ENCODE measurements at regions not wholly inside any gene's neighbourhood (a gene's known extent, or its start where the extent isn't known, plus 50 kb on each side); places are given as distances from the start of the nearest gene placed in this dataset.

DNA sequence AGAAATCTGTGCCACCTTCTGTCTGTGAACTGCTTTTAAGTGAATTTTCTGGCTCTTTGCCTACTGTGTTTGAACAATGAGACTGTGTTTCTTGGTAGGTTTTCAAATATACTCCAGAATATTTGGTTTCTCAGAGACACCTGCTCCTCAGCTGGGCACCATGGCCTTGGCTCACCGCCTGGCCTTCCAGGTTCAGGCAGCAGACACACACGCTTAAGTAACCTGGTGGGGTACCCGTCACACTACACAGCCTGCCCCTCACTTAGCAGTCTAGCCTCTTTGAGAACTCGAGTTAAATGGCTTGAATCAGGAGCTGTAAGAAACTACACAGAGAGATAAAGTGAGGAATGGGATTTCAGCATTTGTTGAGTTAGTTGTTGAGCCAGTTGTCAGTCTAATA lies 530.5 kb downstream of the MTRR start:
- DNase-seq = peak; percentile 47

DNA sequence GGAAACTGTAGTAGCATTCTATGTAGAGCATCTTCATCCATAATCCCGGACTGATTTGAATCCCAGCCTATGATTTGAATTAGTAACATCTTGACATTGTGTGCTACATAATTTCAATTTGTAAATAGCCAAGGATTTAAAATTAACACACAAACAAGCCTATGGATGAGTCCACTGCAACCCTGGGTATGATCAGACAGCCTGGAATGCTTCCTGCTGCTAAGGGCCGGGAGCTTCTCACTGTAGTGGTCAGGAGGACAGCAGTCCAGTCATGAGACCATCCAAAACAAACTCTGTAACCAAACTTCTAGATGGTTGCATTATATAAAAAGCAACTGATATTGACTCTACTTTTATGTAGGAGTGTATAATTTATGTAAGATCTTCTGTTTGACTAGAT lies 539.3 kb downstream of the MTRR start:
- no peak for DNase-seq

DNA sequence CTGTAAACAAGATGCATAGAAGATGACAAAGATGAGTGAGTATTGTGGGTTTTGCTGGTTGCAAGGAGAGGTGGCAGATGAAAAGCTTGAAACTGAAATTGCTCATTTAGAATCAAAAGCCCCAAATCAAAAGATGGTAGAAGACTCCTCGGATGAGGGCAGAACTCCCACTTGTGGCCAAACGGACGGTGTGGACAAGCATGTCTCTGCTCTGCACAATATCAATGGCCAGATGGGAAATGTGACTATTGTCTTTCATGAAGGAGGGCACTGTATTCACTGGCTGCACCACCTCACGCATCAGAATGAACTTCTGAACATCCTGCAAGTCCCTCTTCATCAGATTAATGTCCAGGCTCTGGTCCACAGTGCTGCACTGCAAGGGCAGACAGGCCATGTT lies 541.7 kb downstream of the MTRR start:
- DNase-seq = no peak

- DNase-seq = no peak
Measured at GRCh38 chr5:8413975-8414374, 545.0 kb downstream of the MTRR start.

- no peak for DNase-seq
Measured at GRCh38 chr5:8417316-8418048, 548.5 kb downstream of the MTRR start.

- no peak for DNase-seq
Measured at GRCh38 chr5:8418049-8418426, 549.1 kb downstream of the MTRR start.

- no peak for DNase-seq
Measured at GRCh38 chr5:8429778-8430758, 561.1 kb downstream of the MTRR start.

DNA sequence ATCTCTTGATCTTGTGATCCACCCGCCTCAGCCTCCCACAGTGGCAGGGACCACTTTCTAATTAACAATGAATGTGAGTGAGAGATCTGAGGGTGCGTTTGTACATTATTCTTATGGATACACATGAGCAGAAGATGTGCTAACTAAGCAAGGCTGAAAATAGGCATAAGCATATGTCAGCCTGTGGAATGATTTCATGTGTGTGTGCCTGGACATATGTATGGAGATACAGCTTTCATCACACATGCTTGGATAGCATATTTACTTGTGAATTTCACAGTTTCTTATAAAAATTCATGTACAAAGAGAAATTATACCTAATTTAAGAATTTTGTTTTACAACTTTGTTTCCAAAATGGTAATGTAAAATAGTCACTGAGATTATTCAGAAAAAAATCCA lies 565.6 kb downstream of the MTRR start:
- no peak for DNase-seq

DNA sequence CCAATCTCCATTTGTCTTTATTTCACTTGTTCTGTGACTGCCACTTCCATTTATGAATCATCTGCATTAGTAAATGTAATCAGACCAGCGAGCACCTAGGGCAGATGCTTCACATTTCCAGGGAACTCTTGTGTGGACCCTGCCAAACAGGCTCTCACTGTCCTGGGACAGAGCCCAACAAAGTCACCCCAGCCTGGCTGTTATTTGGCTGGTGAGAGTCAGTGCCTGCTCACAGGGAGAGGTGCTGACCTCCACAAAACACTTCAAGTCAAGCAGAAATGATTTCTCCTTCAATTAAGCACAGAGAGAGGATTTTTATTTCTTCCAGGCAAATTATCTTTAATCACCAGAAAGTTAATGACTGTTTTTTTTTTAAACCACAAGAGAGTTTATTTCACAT lies 568.0 kb downstream of the MTRR start:
- DNase-seq = no peak

GRCh38 chr5:8445139-8445538 lies 576.2 kb downstream of the MTRR start:
- DNase-seq = no peak

DNA sequence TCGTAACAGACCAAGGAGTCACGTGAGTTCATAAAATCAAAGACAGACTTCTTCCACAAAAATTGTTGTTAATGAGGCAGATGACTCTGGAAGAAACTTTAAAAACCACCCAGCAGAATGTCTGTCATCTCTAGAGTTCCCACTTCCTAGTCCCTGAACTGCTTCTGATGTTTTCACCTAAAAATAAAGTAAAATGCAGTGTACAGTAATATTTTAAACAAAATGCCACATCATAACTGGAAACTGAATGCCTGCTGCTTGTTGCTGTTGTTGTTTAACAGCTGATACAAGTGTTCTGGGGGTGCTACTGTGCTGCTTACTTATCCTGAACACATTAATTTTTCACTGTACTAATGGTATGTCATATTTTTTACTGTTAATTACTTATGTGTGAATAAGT lies 577.2 kb downstream of the MTRR start:
- DNase-seq = no peak

- no peak for DNase-seq
Measured at GRCh38 chr5:8456846-8457186, 587.9 kb downstream of the MTRR start.

DNA sequence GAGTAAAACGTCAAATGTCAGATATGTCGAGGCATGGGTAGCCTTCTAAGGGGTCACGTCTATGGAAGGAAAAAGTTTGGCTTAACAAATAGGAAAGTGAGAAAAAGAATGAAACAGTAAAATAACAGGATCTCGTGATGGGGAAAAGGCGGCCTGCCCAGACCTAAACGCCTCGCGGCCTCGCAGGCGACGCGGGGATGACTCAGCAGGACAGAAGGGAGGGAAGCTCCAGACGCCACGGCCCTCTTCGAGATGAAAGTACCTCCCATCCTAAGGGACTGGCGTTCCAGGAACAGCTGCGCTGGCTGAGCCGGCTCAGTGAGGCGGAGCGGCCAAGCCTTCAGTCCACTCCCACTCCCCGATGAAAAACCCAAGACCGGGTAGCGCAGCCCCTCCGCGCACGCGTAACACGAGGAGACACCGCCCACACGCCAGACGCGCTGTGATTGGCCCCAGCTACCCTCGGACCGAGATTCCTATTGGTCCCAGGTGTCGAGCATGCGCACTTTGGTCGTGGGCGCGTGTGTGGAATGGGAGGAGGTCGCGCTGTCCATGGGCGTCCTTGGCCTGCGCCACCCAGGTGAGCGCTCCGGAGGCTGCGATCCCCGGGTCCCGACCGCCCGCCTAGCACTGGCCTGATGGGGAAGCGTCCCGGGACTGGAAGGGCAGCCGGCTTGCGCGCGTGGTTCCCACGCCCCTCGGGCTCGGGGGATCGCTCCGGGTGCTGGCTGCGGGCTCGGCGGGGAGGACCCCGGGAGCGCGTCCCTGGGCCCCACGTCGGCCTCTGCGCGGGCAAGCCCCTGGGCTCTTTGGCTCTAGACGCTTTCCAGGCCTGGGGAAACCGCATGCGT lies 588.5 kb downstream of the MTRR start:
- DNase-seq = no peak

DNA sequence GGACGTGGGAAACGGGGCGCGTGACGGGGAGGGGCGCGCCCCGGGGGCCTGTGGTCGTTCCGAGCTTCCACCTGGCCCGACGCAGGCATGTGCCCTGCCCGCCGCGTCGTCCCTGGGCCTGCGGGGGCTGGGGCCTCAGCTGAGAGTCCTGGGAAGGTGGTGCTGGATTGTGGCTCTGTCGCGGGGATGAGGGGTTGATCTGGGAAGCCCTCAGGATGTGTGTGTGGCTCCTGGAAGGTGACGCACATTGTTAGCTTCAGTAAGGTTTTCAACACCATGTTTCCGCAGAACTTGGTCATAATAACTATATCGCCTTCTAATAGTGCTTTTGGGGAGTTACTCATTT lies 589.1 kb downstream of the MTRR start:
- no peak for DNase-seq

GRCh38 chr5:8461543-8461942 lies 592.6 kb downstream of the MTRR start:
- no peak for DNase-seq

DNA sequence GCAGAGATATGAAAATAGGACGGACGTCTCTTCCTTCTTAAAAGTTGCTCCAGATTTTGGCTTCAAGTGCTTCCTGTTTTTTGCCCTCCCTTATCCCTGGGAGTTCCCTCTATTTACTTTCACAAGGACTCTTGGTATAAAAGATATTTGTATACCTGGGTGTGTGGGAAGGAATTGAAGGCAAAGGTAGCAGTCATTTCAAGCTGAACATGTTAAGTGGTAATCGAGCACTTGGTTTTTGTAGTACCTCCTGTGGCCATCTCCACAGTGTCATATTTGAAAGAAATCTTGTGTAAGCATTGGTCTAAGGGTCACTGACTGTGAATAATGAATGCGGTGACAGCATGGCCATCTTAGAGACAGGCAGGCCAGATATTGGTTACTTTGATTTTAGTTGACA lies 593.6 kb downstream of the MTRR start:
- DNase-seq = no peak

GRCh38 chr5:8470489-8470888 lies 601.5 kb downstream of the MTRR start:
- DNase-seq = no peak

GRCh38 chr5:8471581-8471980 lies 602.6 kb downstream of the MTRR start:
- DNase-seq = no peak

DNA sequence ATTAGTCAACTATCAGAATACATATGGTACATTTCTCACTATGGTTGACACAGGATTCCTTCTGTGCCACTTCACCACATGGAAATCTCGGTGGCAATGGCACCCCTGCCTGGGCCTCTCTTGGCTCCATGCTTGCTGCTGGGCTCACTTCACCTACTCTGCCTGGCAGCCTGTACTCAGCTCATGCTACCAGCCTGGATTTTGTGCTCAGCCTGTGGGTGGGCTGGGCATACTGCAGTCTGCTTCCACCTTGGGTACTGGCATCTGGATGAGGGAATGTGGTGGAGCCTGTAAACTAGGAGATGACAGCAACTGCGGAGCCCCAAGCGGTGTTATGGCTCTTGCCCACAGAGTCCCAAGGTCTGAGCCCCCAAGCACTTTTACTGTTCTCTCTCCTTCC lies 604.1 kb downstream of the MTRR start:
- no peak for DNase-seq

GRCh38 chr5:8473827-8474568 lies 605.0 kb downstream of the MTRR start:
- no peak for DNase-seq

- no peak for DNase-seq
Measured at GRCh38 chr5:8474569-8474930, 605.6 kb downstream of the MTRR start.

DNA sequence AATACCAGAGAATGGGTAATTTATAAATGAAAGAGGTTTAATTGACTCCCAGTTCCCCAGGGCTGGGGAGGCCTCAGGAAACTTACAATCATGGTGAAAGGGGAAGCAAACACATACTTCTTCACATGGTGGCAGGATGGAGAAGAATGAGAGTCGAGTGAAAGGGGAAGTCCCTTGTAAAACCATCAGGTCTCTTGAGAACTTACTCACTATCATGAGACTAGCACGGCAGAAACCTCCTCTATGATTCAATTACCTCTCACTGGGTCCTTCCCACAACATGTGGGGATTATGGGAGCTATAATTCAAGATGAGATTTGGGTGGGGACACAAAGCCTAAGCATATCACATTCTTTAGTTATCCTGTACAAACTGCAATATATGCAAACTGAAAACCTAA lies 609.4 kb downstream of the MTRR start:
- no peak for DNase-seq

GRCh38 chr5:8481007-8481406 lies 612.1 kb downstream of the MTRR start:
- no peak for DNase-seq
